GM12874 (cell line): ENCODE measurements at regions not wholly inside any gene's neighbourhood (a gene's known extent, or its start where the extent isn't known, plus 50 kb on each side); places are given as distances from the start of the nearest gene placed in this dataset.

ENCODE experiments used
- CTCF ChIP-seq: IDR thresholded peaks from 2 replicates; pipeline ENCODE4 v1.5.1; 2011; ENCODE audit warnings: low read depth, mild to moderate bottlenecking, control low read depth, low read length, moderate library complexity; ENCODE audit not compliant: insufficient read depth

GRCh38 chr11:42544726-42545125 is 767.1 kb upstream of the API5 start:
- TF ChIP-seq CTCF = no peak

GRCh38 chr11:42545954-42546353 is 765.8 kb upstream of the API5 start:
- no peak for TF ChIP-seq CTCF

- no peak for TF ChIP-seq CTCF
Observed at GRCh38 chr11:42552786-42553185, 759.0 kb upstream of the API5 start.

GRCh38 chr11:42555190-42555589 is 756.6 kb upstream of the API5 start:
- no peak for TF ChIP-seq CTCF

- TF ChIP-seq CTCF = no peak
Observed at GRCh38 chr11:42571131-42571877, 740.5 kb upstream of the API5 start.

- TF ChIP-seq CTCF = no peak
Observed at GRCh38 chr11:42571878-42572610, 739.8 kb upstream of the API5 start.

GRCh38 chr11:42576318-42576717 is 735.5 kb upstream of the API5 start:
- TF ChIP-seq CTCF = no peak
